GM12872 (cell line): ENCODE measurements at regions not wholly inside any gene's neighbourhood (a gene's known extent, or its start where the extent isn't known, plus 50 kb on each side); places are given as distances from the start of the nearest gene placed in this dataset.

ENCODE experiments used
- TF ChIP-seq, protein P1 (sequence below): IDR thresholded peaks from 3 replicates; pipeline ENCODE4 v1.5.1; 2011; ENCODE audit warnings: low read depth, mild to moderate bottlenecking, low read length, moderate library complexity; ENCODE audit not compliant: insufficient read depth

- TF ChIP-seq, protein P1, sequence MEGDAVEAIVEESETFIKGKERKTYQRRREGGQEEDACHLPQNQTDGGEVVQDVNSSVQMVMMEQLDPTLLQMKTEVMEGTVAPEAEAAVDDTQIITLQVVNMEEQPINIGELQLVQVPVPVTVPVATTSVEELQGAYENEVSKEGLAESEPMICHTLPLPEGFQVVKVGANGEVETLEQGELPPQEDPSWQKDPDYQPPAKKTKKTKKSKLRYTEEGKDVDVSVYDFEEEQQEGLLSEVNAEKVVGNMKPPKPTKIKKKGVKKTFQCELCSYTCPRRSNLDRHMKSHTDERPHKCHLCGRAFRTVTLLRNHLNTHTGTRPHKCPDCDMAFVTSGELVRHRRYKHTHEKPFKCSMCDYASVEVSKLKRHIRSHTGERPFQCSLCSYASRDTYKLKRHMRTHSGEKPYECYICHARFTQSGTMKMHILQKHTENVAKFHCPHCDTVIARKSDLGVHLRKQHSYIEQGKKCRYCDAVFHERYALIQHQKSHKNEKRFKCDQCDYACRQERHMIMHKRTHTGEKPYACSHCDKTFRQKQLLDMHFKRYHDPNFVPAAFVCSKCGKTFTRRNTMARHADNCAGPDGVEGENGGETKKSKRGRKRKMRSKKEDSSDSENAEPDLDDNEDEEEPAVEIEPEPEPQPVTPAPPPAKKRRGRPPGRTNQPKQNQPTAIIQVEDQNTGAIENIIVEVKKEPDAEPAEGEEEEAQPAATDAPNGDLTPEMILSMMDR: no peak
These were observed 541.8 kb upstream of the SLC10A2 start for GRCh38 chr13:103607995-103608394.

GRCh38 chr13:103605546-103606326 lies 539.5 kb upstream of the SLC10A2 start:
- TF ChIP-seq, protein P1: no peak

DNA sequence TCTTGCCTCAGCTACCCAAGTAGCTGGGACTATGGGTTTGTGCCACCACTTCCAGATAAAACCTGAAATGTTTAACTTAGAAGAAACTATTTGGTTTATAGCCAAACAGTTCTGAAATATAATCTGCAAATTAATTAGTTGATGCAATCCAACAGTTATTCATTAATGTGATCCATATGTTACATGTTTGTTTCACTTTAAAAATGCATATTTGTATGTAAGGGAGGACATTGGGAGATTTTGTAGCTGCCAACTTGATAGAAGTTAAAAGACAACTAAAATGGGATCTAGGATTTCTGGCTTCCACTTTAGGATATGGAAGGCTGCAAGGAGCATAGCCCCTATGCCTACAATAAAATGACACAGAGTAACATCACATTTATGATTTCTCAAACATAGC lies 532.5 kb upstream of the SLC10A2 start:
- TF ChIP-seq, protein P1: no peak

GRCh38 chr13:103573446-103573845 lies 507.2 kb upstream of the SLC10A2 start:
- TF ChIP-seq, protein P1: no peak

GRCh38 chr13:103568314-103568713 lies 502.1 kb upstream of the SLC10A2 start:
- TF ChIP-seq, protein P1: no peak

- TF ChIP-seq, protein P1: no peak
These were observed 491.7 kb upstream of the SLC10A2 start for GRCh38 chr13:103557878-103558277.

DNA sequence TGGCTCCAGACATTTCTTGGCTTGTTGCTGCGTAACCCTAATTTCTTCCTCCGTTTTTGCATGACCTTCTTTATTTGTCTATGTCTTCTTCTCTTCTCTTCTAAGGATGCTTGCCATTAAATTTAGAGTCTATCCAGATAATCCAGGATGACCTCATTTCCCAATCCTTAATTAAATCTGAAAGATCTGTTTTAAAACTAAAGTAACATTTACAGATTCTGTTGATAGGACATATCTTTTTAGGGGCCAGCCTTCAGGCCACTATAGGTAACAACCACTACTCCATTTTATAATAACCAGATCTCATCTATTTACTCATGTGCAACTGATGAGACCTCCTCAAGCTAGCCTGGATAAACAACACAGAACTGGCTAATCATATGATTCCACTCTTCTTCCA lies 490.5 kb upstream of the SLC10A2 start:
- TF ChIP-seq, protein P1: no peak
